ENCODE measurements at regions not wholly inside any gene's neighbourhood (a gene's known extent, or its start where the extent isn't known, plus 50 kb on each side); places are given as distances from the start of the nearest gene placed in this dataset.
"Not testable (repeated sequence)": the region's sequence is repeated elsewhere in the genome, so short reads cannot be mapped to it uniquely, and the experiment has no call there.

- DNase-seq: no peak
Observed at GRCh38 chr14:71388862-71389261, 481.6 kb downstream of the PCNX1 start.

- DNase-seq: no peak
Observed at GRCh38 chr14:71394386-71394785, 487.1 kb downstream of the PCNX1 start.

GRCh38 chr14:71395151-71395604, 487.9 kb downstream of the PCNX1 start:
- DNase-seq: no peak

- DNase-seq: no peak
Observed at GRCh38 chr14:71395636-71396035, 488.4 kb downstream of the PCNX1 start.

GRCh38 chr14:71396050-71396677, 488.9 kb downstream of the PCNX1 start:
- DNase-seq: no peak

GRCh38 chr14:71397371-71397770, 490.1 kb downstream of the PCNX1 start:
- no peak for DNase-seq

GRCh38 chr14:71398450-71398849, 491.2 kb downstream of the PCNX1 start:
- no peak for DNase-seq

GRCh38 chr14:71399057-71399487, 491.8 kb downstream of the PCNX1 start:
- no peak for DNase-seq

- DNase-seq: no peak
Observed at GRCh38 chr14:71400871-71401321, 493.6 kb downstream of the PCNX1 start.

- not testable (repeated sequence) for DNase-seq
Observed at GRCh38 chr14:71402415-71402814, 495.2 kb downstream of the PCNX1 start.

GRCh38 chr14:71403656-71404055, 496.4 kb downstream of the PCNX1 start:
- peak in 1 of 51 donors; percentile 7 for DNase-seq

GRCh38 chr14:71405676-71406075, 498.4 kb downstream of the PCNX1 start:
- DNase-seq: no peak

GRCh38 chr14:71408362-71409030, 501.2 kb downstream of the PCNX1 start:
- no peak for DNase-seq

- DNase-seq: no peak
Observed at GRCh38 chr14:71410578-71411284, 503.5 kb downstream of the PCNX1 start.

- DNase-seq: no peak
Observed at GRCh38 chr14:71411285-71411595, 504.0 kb downstream of the PCNX1 start.

- DNase-seq: no peak
Observed at GRCh38 chr14:71411738-71412137, 504.5 kb downstream of the PCNX1 start.

- DNase-seq: no peak
Observed at GRCh38 chr14:71414631-71415403, 507.6 kb downstream of the PCNX1 start.

- DNase-seq: no peak
Observed at GRCh38 chr14:71415404-71415690, 508.1 kb downstream of the PCNX1 start.

- no peak for DNase-seq
Observed at GRCh38 chr14:71416392-71416791, 509.1 kb downstream of the PCNX1 start.

GRCh38 chr14:71418532-71419245, 511.4 kb downstream of the PCNX1 start:
- DNase-seq: no peak

GRCh38 chr14:71423481-71423880, 508.7 kb upstream of the RGS6 start:
- DNase-seq: no peak

- DNase-seq: no peak
Observed at GRCh38 chr14:71424941-71425340, 507.3 kb upstream of the RGS6 start.
